Endothelial cell of umbilical vein (primary cell): ENCODE measurements at regions not wholly inside any gene's neighbourhood (a gene's known extent, or its start where the extent isn't known, plus 50 kb on each side); places are given as distances from the start of the nearest gene placed in this dataset.

Experiments
- JUN ChIP-seq: IDR thresholded peaks from 2 replicates; pipeline ENCODE4 v1.6.1; 2011; ENCODE audit warnings: borderline replicate concordance, low read depth; ENCODE audit not compliant: insufficient read length, insufficient read depth
- MYC ChIP-seq: IDR thresholded peaks from one replicate; pipeline ENCODE4 v1.6.1; 2011; ENCODE audit warnings: mild to moderate bottlenecking, low read depth, low read length
- TF ChIP-seq, protein P1 (sequence below), 2 donors: IDR thresholded peaks; 1 replicate in 1 of 2; 2 replicates in 1 of 2; pipeline ENCODE4 v1.5.1; 2011; ENCODE audit warnings: low read length in 2 of 2, mild to moderate bottlenecking in 2 of 2, moderate library complexity in 2 of 2, control low read depth in 1 of 2, inconsistent platforms in 1 of 2, low read depth in 1 of 2; ENCODE audit not compliant: insufficient read depth in 1 of 2; ENCODE audit errors: extremely low read depth in 1 of 2

GRCh38 chrX:96449896-96450295 lies 234.7 kb upstream of the DIAPH2 start:
- TF ChIP-seq, protein P1, sequence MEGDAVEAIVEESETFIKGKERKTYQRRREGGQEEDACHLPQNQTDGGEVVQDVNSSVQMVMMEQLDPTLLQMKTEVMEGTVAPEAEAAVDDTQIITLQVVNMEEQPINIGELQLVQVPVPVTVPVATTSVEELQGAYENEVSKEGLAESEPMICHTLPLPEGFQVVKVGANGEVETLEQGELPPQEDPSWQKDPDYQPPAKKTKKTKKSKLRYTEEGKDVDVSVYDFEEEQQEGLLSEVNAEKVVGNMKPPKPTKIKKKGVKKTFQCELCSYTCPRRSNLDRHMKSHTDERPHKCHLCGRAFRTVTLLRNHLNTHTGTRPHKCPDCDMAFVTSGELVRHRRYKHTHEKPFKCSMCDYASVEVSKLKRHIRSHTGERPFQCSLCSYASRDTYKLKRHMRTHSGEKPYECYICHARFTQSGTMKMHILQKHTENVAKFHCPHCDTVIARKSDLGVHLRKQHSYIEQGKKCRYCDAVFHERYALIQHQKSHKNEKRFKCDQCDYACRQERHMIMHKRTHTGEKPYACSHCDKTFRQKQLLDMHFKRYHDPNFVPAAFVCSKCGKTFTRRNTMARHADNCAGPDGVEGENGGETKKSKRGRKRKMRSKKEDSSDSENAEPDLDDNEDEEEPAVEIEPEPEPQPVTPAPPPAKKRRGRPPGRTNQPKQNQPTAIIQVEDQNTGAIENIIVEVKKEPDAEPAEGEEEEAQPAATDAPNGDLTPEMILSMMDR (IDR thresholded peaks at IDR 0.05; ENCODE audit: extremely low read depth in 1 of 2, insufficient read depth in 1 of 2, low read depth in 1 of 2, low read length in 2 of 2): no peak
- TF ChIP-seq MYC (no peak), JUN (no peak)
